ENCODE measurements at regions not wholly inside any gene's neighbourhood (a gene's known extent, or its start where the extent isn't known, plus 50 kb on each side); places are given as distances from the start of the nearest gene placed in this dataset.

- DNase-seq, result no peak
Observed at GRCh38 chr2:168380500-168380899, 75.6 kb upstream of the CERS6 start.

- DNase-seq, result no peak
Observed at GRCh38 chr2:168392024-168392423, 64.0 kb upstream of the CERS6 start.

- no peak for DNase-seq
Observed at GRCh38 chr2:168392797-168393196, 63.3 kb upstream of the CERS6 start.

- DNase-seq, result no peak
Observed at GRCh38 chr2:168394262-168394661, 61.8 kb upstream of the CERS6 start.

GRCh38 chr2:168396131-168396530 is 59.9 kb upstream of the CERS6 start:
- DNase-seq, result no peak

- DNase-seq, result no peak
Observed at GRCh38 chr2:168397629-168398028, 58.4 kb upstream of the CERS6 start.

GRCh38 chr2:168401048-168401556 is 55.0 kb upstream of the CERS6 start:
- no peak for DNase-seq

GRCh38 chr2:168401771-168402170 is 54.3 kb upstream of the CERS6 start:
- no peak for DNase-seq

- DNase-seq, result no peak
Observed at GRCh38 chr2:168402531-168402930, 53.5 kb upstream of the CERS6 start.

GRCh38 chr2:168403736-168404135 is 52.3 kb upstream of the CERS6 start:
- no peak for DNase-seq

GRCh38 chr2:168404764-168405163 is 51.3 kb upstream of the CERS6 start:
- no peak for DNase-seq
